ENCODE measurements at regions not wholly inside any gene's neighbourhood (a gene's known extent, or its start where the extent isn't known, plus 50 kb on each side); places are given as distances from the start of the nearest gene placed in this dataset.

GRCh38 chr15:54979964-54980363 is 216.8 kb downstream of the RSL24D1 start:
- Histone ChIP-seq H3K9me3 (no peaks in the 10 kb centered on the region), H3K36me3 (no peaks in the 10 kb centered on the region), H3K4me3 (ENCODE audit: low read depth, low read length) (no peak overlapping the region), H3K4me1 (no peaks in the 10 kb centered on the region), H3K27me3 (no peaks in the 10 kb centered on the region)
- DNase-seq = no peak
- 0 out of 2 replicates have a peak, but pooled peaks have one; percentile 5 for TF ChIP-seq CTCF (IDR thresholded peaks at IDR 0.05; ENCODE audit: low read depth, low read length)

- H3K4me1 ChIP-seq = no peaks in the 10 kb centered on the region
- DNase-seq = no peak
- H3K36me3 ChIP-seq = no peaks in the 10 kb centered on the region
- TF ChIP-seq CTCF (IDR thresholded peaks at IDR 0.05; ENCODE audit: low read depth, low read length) = no peak
- H3K9me3 ChIP-seq = no peaks in the 10 kb centered on the region
- H3K4me3 ChIP-seq (ENCODE audit: low read depth, low read length) = no peak overlapping the region
- H3K27me3 ChIP-seq = no peaks in the 10 kb centered on the region; the same call in 1 of the 2 replicates
Observed at GRCh38 chr15:54962637-54963036, 234.1 kb downstream of the RSL24D1 start.

GRCh38 chr15:54960266-54960665 is 236.5 kb downstream of the RSL24D1 start:
- no peak for TF ChIP-seq CTCF (IDR thresholded peaks at IDR 0.05; ENCODE audit: low read depth, low read length)
- Histone ChIP-seq H3K4me1 (no peaks in the 10 kb centered on the region), H3K4me3 (ENCODE audit: low read depth, low read length) (no peak overlapping the region), H3K9me3 (no peaks in the 10 kb centered on the region), H3K27me3 (no peaks in the 10 kb centered on the region; the same call in 1 of the 2 replicates), H3K36me3 (no peaks in the 10 kb centered on the region)
- DNase-seq = no peak

- no peak for DNase-seq
- Histone ChIP-seq H3K4me1 (no peaks in the 10 kb centered on the region), H3K27me3 (peaks cover 3% of the 10 kb centered on the region; the same call in 1 of the 2 replicates), H3K36me3 (no peaks in the 10 kb centered on the region), H3K9me3 (no peaks in the 10 kb centered on the region), H3K4me3 (ENCODE audit: low read depth, low read length) (no peak overlapping the region)
- no peak for TF ChIP-seq CTCF (IDR thresholded peaks at IDR 0.05; ENCODE audit: low read depth, low read length)
Observed at GRCh38 chr15:54941417-54941816, 255.3 kb downstream of the RSL24D1 start.

- H3K27me3 ChIP-seq = no peaks in the 10 kb centered on the region
- H3K4me1 ChIP-seq = no peaks in the 10 kb centered on the region
- no peak for DNase-seq
- H3K36me3 ChIP-seq = no peaks in the 10 kb centered on the region
- no peak overlapping the region for H3K4me3 ChIP-seq (ENCODE audit: low read depth, low read length)
- TF ChIP-seq CTCF (IDR thresholded peaks at IDR 0.05; ENCODE audit: low read depth, low read length) = no peak
- H3K9me3 ChIP-seq = no peaks in the 10 kb centered on the region
Observed at GRCh38 chr15:54917312-54917711, 279.4 kb downstream of the RSL24D1 start.

GRCh38 chr15:54915380-54915779 is 281.4 kb downstream of the RSL24D1 start:
- Histone ChIP-seq H3K27me3 (no peaks in the 10 kb centered on the region), H3K4me3 (ENCODE audit: low read depth, low read length) (no peak overlapping the region), H3K9me3 (no peaks in the 10 kb centered on the region), H3K36me3 (no peaks in the 10 kb centered on the region), H3K4me1 (no peaks in the 10 kb centered on the region)
- TF ChIP-seq CTCF (IDR thresholded peaks at IDR 0.05; ENCODE audit: low read depth, low read length) = no peak
- DNase-seq = no peak
